Gastroesophageal sphincter (tissue), 4 donors: ENCODE measurements at regions not wholly inside any gene's neighbourhood (a gene's known extent, or its start where the extent isn't known, plus 50 kb on each side); places are given as distances from the start of the nearest gene placed in this dataset.

Experiments used
- ATAC-seq: fragments of 150-250 bp; one replicate; pipeline ENCODE4 v1.9.1; 2016; ENCODE audit warnings: mild to moderate bottlenecking, moderate library complexity
- H3K27ac ChIP-seq, 4 donors: fragments of 200-600 bp; sonication (generic) in 3 of 4; 1 replicate in 3 of 4; 2 replicates in 1 of 4; pipeline ENCODE4 v1.5.1; 2016 to 2019
- H3K27me3 ChIP-seq: fragments of 200-600 bp; sonication (generic); one replicate; pipeline ENCODE4 v1.5.1; 2019
- H3K36me3 ChIP-seq, 2 donors: fragments of 200-600 bp; sonication (generic); one replicate each; pipeline ENCODE4 v1.5.1; 2019; ENCODE audit warnings: control low read depth in 1 of 2
- H3K4me1 ChIP-seq, 3 donors: fragments of 200-600 bp; sonication (generic); 1 replicate in 2 of 3; 2 replicates in 1 of 3; pipeline ENCODE4 v1.5.1; 2016 to 2019; ENCODE audit warnings: control low read depth in 2 of 3
- H3K4me3 ChIP-seq, 2 donors: fragments of 200-600 bp; sonication (generic); one replicate each; pipeline ENCODE4 v1.5.1; 2019; ENCODE audit warnings: mild to moderate bottlenecking in 1 of 2, moderate library complexity in 1 of 2
- H3K9me3 ChIP-seq, 3 donors: fragments of 200-600 bp; sonication (generic); one replicate each; pipeline ENCODE4 v1.5.1; 2017 to 2019; ENCODE audit warnings: control low read depth in 2 of 3
- CTCF ChIP-seq, 4 experiments: fragments of 200-600 bp in 2 of 4; fragments of 450-650 bp in 2 of 4; sonication (generic) in 1 of 4; IDR thresholded peaks; one replicate each; pipeline ENCODE4 v1.5.1; 2017 to 2019; ENCODE audit warnings: antibody characterized with exemption in 4 of 4, mild to moderate bottlenecking in 2 of 4, moderate library complexity in 2 of 4
- EP300 ChIP-seq: sonication (generic); formaldehyde crosslinking; IDR thresholded peaks from one replicate; pipeline ENCODE4 v1.6.1; 2017; ENCODE audit warnings: antibody characterized with exemption, mild to moderate bottlenecking
- POLR2A ChIP-seq, 2 donors: fragments of 450-650 bp; IDR thresholded peaks; one replicate each; pipeline ENCODE4 v1.6.1; 2017; ENCODE audit warnings: antibody characterized with exemption in 2 of 2, mild to moderate bottlenecking in 2 of 2, moderate library complexity in 1 of 2
- POLR2AphosphoS5 ChIP-seq: sonication (generic); formaldehyde crosslinking; IDR thresholded peaks from one replicate; pipeline ENCODE4 v1.6.1; 2017; ENCODE audit warnings: antibody characterized with exemption
- WGBS, 2 donors: methylation state at CpG; one replicate each; pipeline ENCODE4 v1.1.5; 2018; ENCODE audit warnings: low coverage in 1 of 2; 5-methylcytosine and 5-hydroxymethylcytosine counted together
- small RNA-seq, 4 donors: library from RNA; depleted of rRNA; stranded (forward); fragments of <200 nt; gene quantifications; one replicate each; pipeline ENCODE3, GENCODE V24; 2016

- ATAC-seq = no peak
- H3K36me3 ChIP-seq = no peaks in the 10 kb centered on the region
- H3K4me3 ChIP-seq = no peak overlapping the region
- TF ChIP-seq CTCF (IDR thresholded peaks at IDR 0.05) (no peak), POLR2AphosphoS5 (no peak), POLR2A (IDR thresholded peaks at IDR 0.05) (no peak), EP300 (no peak)
- no peaks in the 10 kb centered on the region for H3K4me1 ChIP-seq
- no peaks in the 10 kb centered on the region for H3K27me3 ChIP-seq
- H3K9me3 ChIP-seq = no peaks in the 10 kb centered on the region
- H3K27ac ChIP-seq = no peak overlapping the region
These were observed 53.4 kb upstream of the PIAS1 start for GRCh38 chr15:68000754-68001153.

- ATAC-seq = no peak
- Histone ChIP-seq H3K27me3 (no peaks in the 10 kb centered on the region), H3K4me3 (no peak overlapping the region), H3K4me1 (no peaks in the 10 kb centered on the region), H3K36me3 (no peaks in the 10 kb centered on the region), H3K9me3 (no peaks in the 10 kb centered on the region), H3K27ac (no peak overlapping the region)
- 79 to 83% methylated on average over 3 of the region's 4 CpGs for WGBS, 2 donors
- TF ChIP-seq POLR2AphosphoS5 (no peak), CTCF (IDR thresholded peaks at IDR 0.05) (no peak)
These were observed 52.3 kb upstream of the PIAS1 start for GRCh38 chr15:68001811-68002210.

GRCh38 chr15:68003297-68003696, 50.8 kb upstream of the PIAS1 start:
- 95 to 100% methylated on average over 4 to 6 of the region's 6 CpGs for WGBS, 2 donors
- no peak for ATAC-seq
- Histone ChIP-seq H3K36me3 (no peaks in the 10 kb centered on the region), H3K4me3 (no peak overlapping the region), H3K27ac (no peak overlapping the region), H3K27me3 (no peaks in the 10 kb centered on the region), H3K4me1 (no peaks in the 10 kb centered on the region), H3K9me3 (no peaks in the 10 kb centered on the region)
- no peak for TF ChIP-seq POLR2A (IDR thresholded peaks at IDR 0.05)

Small RNA genes in the stretch of these regions (small RNA-seq; reads per million reads assigned to genes)
- 0 reads per million in 4 donors for gene AC022254.1
